ENCODE measurements at regions not wholly inside any gene's neighbourhood (a gene's known extent, or its start where the extent isn't known, plus 50 kb on each side); places are given as distances from the start of the nearest gene placed in this dataset.
A peak's percentile ranks its signal among the peaks of the same experiment; 100 is the strongest.
"Not testable (repeated sequence)": the region's sequence is repeated elsewhere in the genome, so short reads cannot be mapped to it uniquely, and the experiment has no call there.

DNA sequence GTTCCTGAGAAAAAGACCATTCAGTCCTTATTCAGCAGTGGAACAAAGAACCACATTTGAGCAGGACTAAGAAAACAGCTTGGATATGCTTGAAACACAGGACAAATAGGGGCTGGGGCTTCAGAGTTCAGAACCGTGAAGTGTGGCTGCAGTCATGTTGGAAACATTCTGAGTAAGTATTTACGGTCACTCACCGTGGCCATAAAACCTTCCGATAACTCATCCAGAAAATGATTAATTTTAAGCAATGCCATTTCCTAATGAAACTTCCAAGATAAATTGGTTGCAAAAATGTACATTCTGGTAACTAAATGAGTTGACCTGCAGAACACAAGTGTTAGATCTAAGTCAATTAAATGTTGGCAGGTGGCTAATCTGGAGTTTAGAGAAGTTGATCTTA is 279.2 kb downstream of the CXCL12 start:
- Histone ChIP-seq H3K9me3 (ENCODE audit: control insufficient read depth, insufficient read depth, low read length) (no peaks in the 10 kb centered on the region), H3K4me3 (ENCODE audit: low read length) (no peak overlapping the region), H3K27me3 (ENCODE audit: control insufficient read depth, insufficient read depth, low read length) (no peaks in the 10 kb centered on the region), H3K36me3 (ENCODE audit: control insufficient read depth, insufficient read depth, low read length) (no peaks in the 10 kb centered on the region), H3K27ac (ENCODE audit: low read length) (no peak overlapping the region), H3K4me1 (ENCODE audit: control insufficient read depth, insufficient read depth, low read length) (no peaks in the 10 kb centered on the region)
- Mint-ChIP-seq H3K36me3 (no peaks in the 10 kb centered on the region), H3K9me3 (peaks cover 0 to 4% of the 10 kb centered on the region in 2 donors), H3K27me3 (ENCODE audit: low read depth in 2 of 2) (peaks cover 0 to 11% of the 10 kb centered on the region in 2 donors), H3K4me3 (no peak overlapping the region), H3K27ac (no peak overlapping the region), H3K4me1 (no peaks in the 10 kb centered on the region)
- intact Hi-C loops (cut with micrococcal nuclease) = no loop called here
- ATAC-seq = no peak
- WGBS (ENCODE audit: insufficient coverage) = 98% methylated on average over 3 of the region's 4 CpGs
- TF ChIP-seq, protein P1, sequence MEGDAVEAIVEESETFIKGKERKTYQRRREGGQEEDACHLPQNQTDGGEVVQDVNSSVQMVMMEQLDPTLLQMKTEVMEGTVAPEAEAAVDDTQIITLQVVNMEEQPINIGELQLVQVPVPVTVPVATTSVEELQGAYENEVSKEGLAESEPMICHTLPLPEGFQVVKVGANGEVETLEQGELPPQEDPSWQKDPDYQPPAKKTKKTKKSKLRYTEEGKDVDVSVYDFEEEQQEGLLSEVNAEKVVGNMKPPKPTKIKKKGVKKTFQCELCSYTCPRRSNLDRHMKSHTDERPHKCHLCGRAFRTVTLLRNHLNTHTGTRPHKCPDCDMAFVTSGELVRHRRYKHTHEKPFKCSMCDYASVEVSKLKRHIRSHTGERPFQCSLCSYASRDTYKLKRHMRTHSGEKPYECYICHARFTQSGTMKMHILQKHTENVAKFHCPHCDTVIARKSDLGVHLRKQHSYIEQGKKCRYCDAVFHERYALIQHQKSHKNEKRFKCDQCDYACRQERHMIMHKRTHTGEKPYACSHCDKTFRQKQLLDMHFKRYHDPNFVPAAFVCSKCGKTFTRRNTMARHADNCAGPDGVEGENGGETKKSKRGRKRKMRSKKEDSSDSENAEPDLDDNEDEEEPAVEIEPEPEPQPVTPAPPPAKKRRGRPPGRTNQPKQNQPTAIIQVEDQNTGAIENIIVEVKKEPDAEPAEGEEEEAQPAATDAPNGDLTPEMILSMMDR (IDR thresholded peaks at IDR 0.05) = no peak
- DNase-seq = no peak

- no peaks in the 10 kb centered on the region for H3K4me1 ChIP-seq (ENCODE audit: control insufficient read depth, insufficient read depth, low read length)
- Mint-ChIP-seq H3K4me1 (no peaks in the 10 kb centered on the region), H3K9me3 (no peaks in the 10 kb centered on the region), H3K27ac (no peak overlapping the region), H3K27me3 (ENCODE audit: low read depth in 2 of 2) (peaks cover 0 to 8% of the 10 kb centered on the region in 2 donors), H3K36me3 (no peaks in the 10 kb centered on the region), H3K4me3 (no peak overlapping the region)
- no peaks in the 10 kb centered on the region for H3K27me3 ChIP-seq (ENCODE audit: control insufficient read depth, insufficient read depth, low read length)
- intact Hi-C loops (cut with micrococcal nuclease) = no loop called here
- whole genome bisulfite sequencing (ENCODE audit: insufficient coverage) = 89% methylated on average over 4 of the region's 5 CpGs
- DNase-seq (no peak), ATAC-seq (no peak)
- H3K9me3 ChIP-seq (ENCODE audit: control insufficient read depth, insufficient read depth, low read length) = no peaks in the 10 kb centered on the region
- no peak overlapping the region for H3K27ac ChIP-seq (ENCODE audit: low read length)
- TF ChIP-seq, protein P1 (IDR thresholded peaks at IDR 0.05) = no peak
- no peak overlapping the region for H3K4me3 ChIP-seq (ENCODE audit: low read length)
- H3K36me3 ChIP-seq (ENCODE audit: control insufficient read depth, insufficient read depth, low read length) = no peaks in the 10 kb centered on the region
Observed at GRCh38 chr10:44102726-44103255, 282.1 kb downstream of the CXCL12 start.

- Histone ChIP-seq H3K4me3 (ENCODE audit: low read length) (no peak overlapping the region), H3K27me3 (ENCODE audit: control insufficient read depth, insufficient read depth, low read length) (no peaks in the 10 kb centered on the region), H3K4me1 (ENCODE audit: control insufficient read depth, insufficient read depth, low read length) (no peaks in the 10 kb centered on the region), H3K27ac (ENCODE audit: low read length) (no peak overlapping the region), H3K36me3 (ENCODE audit: control insufficient read depth, insufficient read depth, low read length) (no peaks in the 10 kb centered on the region), H3K9me3 (ENCODE audit: control insufficient read depth, insufficient read depth, low read length) (no peaks in the 10 kb centered on the region)
- peak in 1 of 3 donors; percentile 27 for ATAC-seq
- H3K4me3 Mint-ChIP-seq = no peak overlapping the region
- DNase-seq = no peak
- no peaks in the 10 kb centered on the region for H3K36me3 Mint-ChIP-seq
- WGBS (ENCODE audit: insufficient coverage) = 100% methylated on average over 1 of the region's 1 CpG
- TF ChIP-seq, protein P1 (IDR thresholded peaks at IDR 0.05) = no peak
- H3K4me1 Mint-ChIP-seq = no peaks in the 10 kb centered on the region
- no peaks in the 10 kb centered on the region for H3K9me3 Mint-ChIP-seq
- H3K27me3 Mint-ChIP-seq (ENCODE audit: low read depth in 2 of 2) = peaks cover 3 to 8% of the 10 kb centered on the region in 2 donors
- H3K27ac Mint-ChIP-seq = no peak overlapping the region
- intact Hi-C loops (cut with micrococcal nuclease) = no loop called here
Observed at GRCh38 chr10:44101082-44101481, 283.8 kb downstream of the CXCL12 start.

- intact Hi-C loops (cut with micrococcal nuclease) = no loop called here
- H3K4me1 Mint-ChIP-seq = no peaks in the 10 kb centered on the region
- no peak overlapping the region for H3K27ac Mint-ChIP-seq
- Histone ChIP-seq H3K27me3 (ENCODE audit: control insufficient read depth, insufficient read depth, low read length) (no peaks in the 10 kb centered on the region), H3K27ac (ENCODE audit: low read length) (no peak overlapping the region), H3K4me3 (ENCODE audit: low read length) (no peak overlapping the region), H3K36me3 (ENCODE audit: control insufficient read depth, insufficient read depth, low read length) (no peaks in the 10 kb centered on the region), H3K4me1 (ENCODE audit: control insufficient read depth, insufficient read depth, low read length) (no peaks in the 10 kb centered on the region), H3K9me3 (ENCODE audit: control insufficient read depth, insufficient read depth, low read length) (no peaks in the 10 kb centered on the region)
- ATAC-seq (no peak), DNase-seq (no peak)
- WGBS (ENCODE audit: insufficient coverage) = 100% methylated on average over 2 of the region's 2 CpGs
- H3K4me3 Mint-ChIP-seq = no peak overlapping the region
- TF ChIP-seq, protein P1 (IDR thresholded peaks at IDR 0.05) = no peak
- peaks cover 0 to 3% of the 10 kb centered on the region in 2 donors for H3K9me3 Mint-ChIP-seq
- peaks cover 3 to 8% of the 10 kb centered on the region in 2 donors for H3K27me3 Mint-ChIP-seq (ENCODE audit: low read depth in 2 of 2)
- no peaks in the 10 kb centered on the region for H3K36me3 Mint-ChIP-seq
Observed at GRCh38 chr10:44099511-44099910, 285.4 kb downstream of the CXCL12 start.

DNA sequence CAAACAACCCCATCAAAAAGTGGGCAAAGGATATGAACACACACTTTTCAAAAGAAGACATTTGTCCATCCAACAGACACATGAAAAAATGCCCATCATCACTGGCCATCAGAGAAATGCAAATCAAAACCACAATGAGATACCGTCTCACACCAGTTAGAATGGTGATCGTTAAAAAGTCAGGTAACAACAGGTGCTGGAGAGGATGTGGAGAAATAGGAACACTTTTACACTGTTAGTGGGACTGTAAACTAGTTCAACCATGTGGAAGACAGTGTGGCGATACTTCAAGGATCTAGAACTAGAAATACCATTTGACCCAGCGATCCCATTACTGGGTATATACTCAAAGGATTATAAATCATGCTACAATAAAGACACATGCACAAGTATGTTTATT is 288.7 kb downstream of the CXCL12 start:
- H3K27ac ChIP-seq (ENCODE audit: low read length); H3K4me3 ChIP-seq (ENCODE audit: low read length); H3K9me3 Mint-ChIP-seq; H3K27me3 ChIP-seq (ENCODE audit: control insufficient read depth, insufficient read depth, low read length); H3K4me1 Mint-ChIP-seq; H3K4me3 Mint-ChIP-seq; DNase-seq; H3K9me3 ChIP-seq (ENCODE audit: control insufficient read depth, insufficient read depth, low read length); H3K4me1 ChIP-seq (ENCODE audit: control insufficient read depth, insufficient read depth, low read length); intact Hi-C loops (cut with micrococcal nuclease); ATAC-seq; H3K36me3 Mint-ChIP-seq; H3K27ac Mint-ChIP-seq; H3K36me3 ChIP-seq (ENCODE audit: control insufficient read depth, insufficient read depth, low read length): not testable (repeated sequence)
- WGBS (ENCODE audit: insufficient coverage) = 96% methylated on average over 4 of the region's 4 CpGs
- H3K27me3 Mint-ChIP-seq (ENCODE audit: low read depth in 2 of 2) = peaks cover 15 to 16% of the 10 kb centered on the region in 2 donors
